SK-N-MC (cell line): ENCODE measurements at regions not wholly inside any gene's neighbourhood (a gene's known extent, or its start where the extent isn't known, plus 50 kb on each side); places are given as distances from the start of the nearest gene placed in this dataset.

Experiments used
- EZH2 ChIP-seq: fragments of 200-600 bp; sonication (generic); IDR thresholded peaks from one replicate; pipeline ENCODE4 v1.6.1; 2017; ENCODE audit warnings: antibody characterized with exemption
- POLR2AphosphoS5 ChIP-seq: IDR thresholded peaks from 2 replicates; pipeline ENCODE4 v1.6.1; 2012; ENCODE audit warnings: mild to moderate bottlenecking, low read depth, low read length, borderline replicate concordance

DNA sequence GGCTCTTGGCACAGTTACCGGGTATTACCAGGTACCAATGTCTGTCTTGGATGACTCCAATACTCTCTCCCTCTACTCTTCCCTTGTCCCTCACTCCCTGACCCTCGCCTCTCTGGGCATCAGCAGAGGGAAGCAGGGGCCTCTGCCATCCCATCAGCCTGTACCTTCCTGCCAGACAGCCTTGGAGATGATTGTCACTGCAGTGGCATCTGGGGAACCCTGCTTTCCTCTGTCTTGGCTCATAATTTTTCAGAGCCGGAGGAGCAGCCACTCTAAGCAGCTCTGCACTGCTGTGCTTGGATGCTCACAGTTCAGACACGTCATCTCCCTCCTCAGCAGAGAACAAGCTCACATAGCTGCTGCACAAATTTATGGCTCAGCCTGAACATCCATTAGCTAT lies 274.1 kb downstream of the SMARCA2 start:
- TF ChIP-seq EZH2 (no peak), POLR2AphosphoS5 (no peak)
